Fibroblast of the aortic adventitia (primary cell): ENCODE measurements at regions not wholly inside any gene's neighbourhood (a gene's known extent, or its start where the extent isn't known, plus 50 kb on each side); places are given as distances from the start of the nearest gene placed in this dataset.
A peak's percentile ranks its signal among the peaks of the same experiment; 100 is the strongest.

Experiments used
- DNase-seq: peaks from one replicate; pipeline ENCODE4 v3.0.0-alpha.2; 2010; ENCODE audit warnings: low read depth
- H3K4me3 ChIP-seq: 2 replicates; pipeline ENCODE4 v1.5.1; 2011; ENCODE audit warnings: low read depth, mild to moderate bottlenecking, control low read depth, low read length, moderate library complexity
- TF ChIP-seq, protein P1 (sequence below): IDR thresholded peaks from 2 replicates; pipeline ENCODE4 v1.5.1; 2011; ENCODE audit warnings: mild to moderate bottlenecking, low read length, control low read depth, inconsistent platforms; ENCODE audit not compliant: insufficient read depth

GRCh38 chr1:188872376-188872775 lies 1605.3 kb downstream of the BRINP3 start:
- no peak overlapping the region for H3K4me3 ChIP-seq
- TF ChIP-seq, protein P1, sequence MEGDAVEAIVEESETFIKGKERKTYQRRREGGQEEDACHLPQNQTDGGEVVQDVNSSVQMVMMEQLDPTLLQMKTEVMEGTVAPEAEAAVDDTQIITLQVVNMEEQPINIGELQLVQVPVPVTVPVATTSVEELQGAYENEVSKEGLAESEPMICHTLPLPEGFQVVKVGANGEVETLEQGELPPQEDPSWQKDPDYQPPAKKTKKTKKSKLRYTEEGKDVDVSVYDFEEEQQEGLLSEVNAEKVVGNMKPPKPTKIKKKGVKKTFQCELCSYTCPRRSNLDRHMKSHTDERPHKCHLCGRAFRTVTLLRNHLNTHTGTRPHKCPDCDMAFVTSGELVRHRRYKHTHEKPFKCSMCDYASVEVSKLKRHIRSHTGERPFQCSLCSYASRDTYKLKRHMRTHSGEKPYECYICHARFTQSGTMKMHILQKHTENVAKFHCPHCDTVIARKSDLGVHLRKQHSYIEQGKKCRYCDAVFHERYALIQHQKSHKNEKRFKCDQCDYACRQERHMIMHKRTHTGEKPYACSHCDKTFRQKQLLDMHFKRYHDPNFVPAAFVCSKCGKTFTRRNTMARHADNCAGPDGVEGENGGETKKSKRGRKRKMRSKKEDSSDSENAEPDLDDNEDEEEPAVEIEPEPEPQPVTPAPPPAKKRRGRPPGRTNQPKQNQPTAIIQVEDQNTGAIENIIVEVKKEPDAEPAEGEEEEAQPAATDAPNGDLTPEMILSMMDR, result no peak
- DNase-seq, result no peak

GRCh38 chr1:188877668-188878067 lies 1600.0 kb downstream of the BRINP3 start:
- H3K4me3 ChIP-seq, result no peak overlapping the region
- TF ChIP-seq, protein P1, result no peak
- DNase-seq, result no peak

DNA sequence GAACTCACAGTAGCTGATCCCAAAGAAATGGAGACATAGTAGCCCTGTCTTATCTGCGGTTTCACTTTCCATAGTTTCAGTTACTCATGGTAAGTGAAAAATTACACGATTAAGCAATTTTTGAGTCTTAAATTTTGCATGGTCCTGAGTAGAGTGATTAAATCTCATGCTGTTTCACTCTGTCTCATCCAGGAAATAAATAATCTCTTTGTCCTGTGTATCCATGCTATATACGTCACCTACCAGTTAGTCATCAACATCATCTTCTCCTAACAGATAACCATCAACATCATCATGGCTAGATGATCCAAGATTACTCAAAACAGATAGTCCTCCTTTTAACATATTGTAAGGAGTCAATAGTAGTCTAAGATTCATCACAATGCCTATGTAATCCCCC lies 1589.3 kb downstream of the BRINP3 start:
- DNase-seq, result peak; percentile 0
- TF ChIP-seq, protein P1, result no peak
- no peak overlapping the region for H3K4me3 ChIP-seq

- no peak for DNase-seq
- TF ChIP-seq, protein P1, result no peak
- no peak overlapping the region for H3K4me3 ChIP-seq
These were observed 1588.5 kb downstream of the BRINP3 start for GRCh38 chr1:188889166-188889565.

DNA sequence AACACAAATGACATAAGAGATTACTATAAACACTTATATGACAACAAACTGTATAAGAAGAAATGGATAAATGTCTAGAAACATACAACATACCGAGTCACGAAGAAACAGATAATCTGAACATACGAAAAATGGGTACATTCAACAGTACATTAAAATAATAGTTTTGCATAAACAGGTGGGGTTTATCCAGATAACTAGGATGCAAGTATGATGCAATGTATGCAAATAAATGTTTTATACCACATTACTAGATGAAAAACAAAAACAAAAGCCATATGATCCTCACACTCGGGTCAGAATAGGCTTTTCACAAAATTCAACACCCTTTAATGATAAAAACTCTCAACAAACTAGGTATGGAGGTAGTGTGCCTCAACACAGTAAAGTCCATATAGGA lies 1585.7 kb downstream of the BRINP3 start:
- H3K4me3 ChIP-seq, result no peak overlapping the region
- no peak for DNase-seq
- TF ChIP-seq, protein P1, result no peak

- no peak for DNase-seq
- H3K4me3 ChIP-seq, result no peak overlapping the region
- TF ChIP-seq, protein P1, result no peak
These were observed 1582.1 kb downstream of the BRINP3 start for GRCh38 chr1:188895611-188896010.

- TF ChIP-seq, protein P1, result no peak
- H3K4me3 ChIP-seq, result no peak overlapping the region
- no peak for DNase-seq
These were observed 1574.4 kb downstream of the BRINP3 start for GRCh38 chr1:188903241-188903640.
